ENCODE measurements at regions not wholly inside any gene's neighbourhood (a gene's known extent, or its start where the extent isn't known, plus 50 kb on each side); places are given as distances from the start of the nearest gene placed in this dataset.
A peak's percentile ranks its signal among the peaks of the same experiment; 100 is the strongest.

DNA sequence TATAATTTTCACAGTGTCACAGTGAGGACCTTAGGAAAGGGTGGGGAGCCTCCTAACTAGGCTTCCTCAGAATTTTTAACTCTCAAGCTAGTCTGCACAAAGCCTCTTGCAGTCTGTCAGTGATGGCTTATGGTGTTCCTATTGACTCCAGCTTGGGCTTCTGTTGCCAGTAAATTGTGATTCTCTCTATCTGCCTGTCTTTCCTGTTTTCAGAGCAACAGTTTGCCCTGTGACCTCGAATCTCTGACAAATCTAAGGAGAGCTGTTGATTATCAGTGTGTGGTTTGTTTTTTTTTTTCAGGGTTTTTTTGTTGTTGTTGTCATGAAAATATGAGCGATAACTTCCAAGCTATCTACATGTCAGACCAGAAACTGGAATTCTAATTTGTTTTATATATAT, 423.2 kb upstream of the B3GALT2 start:
- Histone ChIP-seq H3K9ac (ENCODE audit: low read depth, low read length) (no peak overlapping the region), H3K4me1 (ENCODE audit: insufficient read depth, low read length) (no peaks in the 10 kb centered on the region), H3K9me3 (ENCODE audit: insufficient read depth, low read depth, low read length) (no peaks in the 10 kb centered on the region), H3K27ac (ENCODE audit: low read length) (no peak overlapping the region), H3K4me3 (ENCODE audit: low read length) (no peak overlapping the region), H3K27me3 (ENCODE audit: insufficient read depth, low read length) (no peaks in the 10 kb centered on the region), H3K36me3 (ENCODE audit: insufficient read depth, low read depth, low read length) (no peaks in the 10 kb centered on the region)

DNA sequence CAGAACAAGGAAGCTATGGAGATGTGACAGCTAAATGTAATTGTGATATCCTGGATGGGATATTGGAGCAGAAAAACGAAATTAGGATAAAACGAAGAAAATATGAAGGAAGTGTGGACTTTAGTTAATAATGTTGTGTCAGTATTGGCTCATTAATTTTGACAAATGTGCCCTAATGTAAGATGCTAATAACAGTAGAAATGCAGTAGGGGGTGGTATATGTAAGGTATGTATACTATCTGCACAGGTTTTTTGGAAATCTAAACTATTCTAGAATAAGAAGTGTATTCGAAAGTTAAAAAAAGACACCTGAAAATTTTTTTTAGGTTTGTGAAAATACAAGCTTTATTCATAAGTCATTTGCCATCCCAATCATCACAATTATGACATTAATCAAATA, 421.4 kb upstream of the B3GALT2 start:
- H3K9me3 ChIP-seq (ENCODE audit: insufficient read depth, low read depth, low read length): no peaks in the 10 kb centered on the region
- no peak overlapping the region for H3K4me3 ChIP-seq (ENCODE audit: low read length)
- no peaks in the 10 kb centered on the region for H3K36me3 ChIP-seq (ENCODE audit: insufficient read depth, low read depth, low read length)
- no peak overlapping the region for H3K27ac ChIP-seq (ENCODE audit: low read length)
- peaks cover 12% of the 10 kb centered on the region; the same call in 1 of the 2 replicates for H3K4me1 ChIP-seq (ENCODE audit: insufficient read depth, low read length)
- no peak overlapping the region for H3K9ac ChIP-seq (ENCODE audit: low read depth, low read length)
- H3K27me3 ChIP-seq (ENCODE audit: insufficient read depth, low read length): no peaks in the 10 kb centered on the region

DNA sequence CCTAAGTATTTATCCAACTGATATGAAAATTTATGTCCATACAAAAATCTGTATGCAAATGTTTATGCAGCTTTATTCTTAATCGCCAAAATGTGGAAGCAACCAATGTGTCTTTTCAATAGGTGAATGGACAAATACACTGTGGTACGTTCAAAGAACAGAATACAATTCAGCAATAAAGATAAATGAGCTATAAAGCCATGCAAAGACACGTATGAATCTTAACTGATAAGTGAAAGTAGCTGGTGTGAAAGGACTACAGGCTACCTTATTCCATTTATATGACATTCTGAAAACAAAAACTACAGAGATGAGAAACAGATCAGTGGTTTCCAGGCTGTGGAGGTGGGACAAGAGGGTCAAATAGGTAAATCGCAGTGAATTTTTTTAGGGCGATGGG, 419.6 kb upstream of the B3GALT2 start:
- Histone ChIP-seq H3K36me3 (ENCODE audit: insufficient read depth, low read depth, low read length) (no peaks in the 10 kb centered on the region), H3K4me1 (ENCODE audit: insufficient read depth, low read length) (peaks cover 16% of the 10 kb centered on the region; the same call in 1 of the 2 replicates), H3K9me3 (ENCODE audit: insufficient read depth, low read depth, low read length) (no peaks in the 10 kb centered on the region), H3K27ac (ENCODE audit: low read length) (no peak overlapping the region), H3K9ac (ENCODE audit: low read depth, low read length) (no peak overlapping the region), H3K27me3 (ENCODE audit: insufficient read depth, low read length) (no peaks in the 10 kb centered on the region), H3K4me3 (ENCODE audit: low read length) (no peak overlapping the region)

DNA sequence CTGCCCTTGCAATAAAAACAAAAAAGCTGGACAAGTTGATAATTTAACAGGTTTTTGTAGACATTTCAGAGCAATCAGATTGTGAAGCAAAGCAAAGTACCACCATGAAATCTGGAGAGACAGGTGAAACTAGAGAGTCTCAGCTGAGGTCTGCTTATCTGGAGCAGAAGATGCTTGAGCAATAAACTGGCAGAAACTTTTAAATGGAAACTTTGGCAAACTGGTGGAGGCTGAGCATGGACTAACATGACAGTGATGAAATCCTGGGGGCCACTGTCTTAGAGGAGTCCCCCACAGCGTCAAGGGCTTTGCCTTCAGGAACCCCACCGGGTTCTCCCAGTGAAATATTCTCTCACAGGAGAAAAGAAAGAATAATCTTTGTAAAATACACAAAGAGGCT, 416.3 kb upstream of the B3GALT2 start:
- no peaks in the 10 kb centered on the region for H3K27me3 ChIP-seq (ENCODE audit: insufficient read depth, low read length)
- H3K4me1 ChIP-seq (ENCODE audit: insufficient read depth, low read length): peaks cover 16% of the 10 kb centered on the region; the same call in 1 of the 2 replicates
- no peak overlapping the region for H3K9ac ChIP-seq (ENCODE audit: low read depth, low read length)
- H3K9me3 ChIP-seq (ENCODE audit: insufficient read depth, low read depth, low read length): no peaks in the 10 kb centered on the region
- no peak overlapping the region; the same call in 1 of the 2 replicates for H3K4me3 ChIP-seq (ENCODE audit: low read length)
- no peak overlapping the region for H3K27ac ChIP-seq (ENCODE audit: low read length)
- no peaks in the 10 kb centered on the region for H3K36me3 ChIP-seq (ENCODE audit: insufficient read depth, low read depth, low read length)

DNA sequence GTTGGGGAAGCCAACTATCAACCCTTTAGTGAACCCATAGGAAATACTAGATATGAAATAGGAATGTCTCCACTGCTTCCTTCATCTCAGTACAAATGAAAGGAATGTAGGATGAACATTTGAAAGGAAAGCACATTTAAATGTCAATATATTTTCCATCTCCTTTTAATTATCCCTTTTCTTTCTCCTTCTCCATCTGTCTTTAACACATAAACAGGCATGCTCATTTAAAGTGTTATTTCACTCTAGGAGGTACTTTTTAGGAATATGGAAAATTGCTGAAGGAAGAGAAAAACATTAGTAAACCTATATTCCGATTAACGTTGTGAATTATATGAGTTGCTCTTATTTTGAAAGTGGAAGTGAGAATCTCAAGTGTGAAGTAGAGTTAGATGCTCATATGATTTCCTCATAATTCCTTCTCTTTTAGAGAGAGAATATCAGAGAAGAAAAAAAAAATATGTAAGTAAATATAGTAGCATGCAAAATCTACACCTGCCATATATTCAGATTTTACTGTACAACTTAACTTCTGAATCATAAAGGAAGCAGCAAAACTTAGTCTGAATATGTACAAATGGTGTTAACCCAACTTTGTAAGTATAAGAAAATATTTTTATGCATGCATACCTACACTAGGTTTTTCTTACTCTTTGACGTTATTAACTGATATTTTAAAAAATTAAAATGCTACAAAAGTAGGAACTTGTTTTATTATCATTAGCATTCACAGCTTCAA, 406.9 kb upstream of the B3GALT2 start:
- Histone ChIP-seq H3K36me3 (ENCODE audit: insufficient read depth, low read depth, low read length) (no peaks in the 10 kb centered on the region), H3K27ac (ENCODE audit: low read length) (no peak overlapping the region), H3K4me3 (ENCODE audit: low read length) (peak overlapping the region; percentile 36; the same call in 1 of the 2 replicates), H3K4me1 (ENCODE audit: insufficient read depth, low read length) (peaks cover 50% of the 10 kb centered on the region), H3K9me3 (ENCODE audit: insufficient read depth, low read depth, low read length) (no peaks in the 10 kb centered on the region), H3K9ac (ENCODE audit: low read depth, low read length) (peak overlapping the region; percentile 26; the same call in 1 of the 2 replicates), H3K27me3 (ENCODE audit: insufficient read depth, low read length) (peaks cover 6% of the 10 kb centered on the region; the same call in 1 of the 2 replicates)

DNA sequence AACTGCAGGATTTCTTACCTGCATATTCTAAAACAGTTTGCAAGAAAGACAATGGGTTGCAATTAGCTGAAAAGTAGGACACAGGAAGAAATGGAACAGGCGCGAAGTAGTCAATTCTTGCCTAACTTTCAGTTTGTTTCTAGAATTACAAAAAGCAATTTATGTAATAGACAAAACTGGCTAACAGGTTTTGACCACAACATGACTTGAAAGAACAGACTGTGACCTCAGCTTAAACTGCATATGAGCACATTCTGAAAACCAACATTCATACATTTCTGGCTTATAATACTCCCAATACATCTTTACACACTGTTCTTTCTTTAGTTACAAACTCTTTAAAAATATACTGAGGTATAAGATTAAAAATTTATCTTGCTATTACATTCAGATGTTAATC, 405.9 kb upstream of the B3GALT2 start:
- Histone ChIP-seq H3K36me3 (ENCODE audit: insufficient read depth, low read depth, low read length) (no peaks in the 10 kb centered on the region), H3K27ac (ENCODE audit: low read length) (no peak overlapping the region), H3K4me3 (ENCODE audit: low read length) (peak overlapping the region; percentile 36; the same call in 1 of the 2 replicates), H3K4me1 (ENCODE audit: insufficient read depth, low read length) (peaks cover 56% of the 10 kb centered on the region), H3K9ac (ENCODE audit: low read depth, low read length) (peak overlapping the region; percentile 26; the same call in 1 of the 2 replicates), H3K9me3 (ENCODE audit: insufficient read depth, low read depth, low read length) (no peaks in the 10 kb centered on the region), H3K27me3 (ENCODE audit: insufficient read depth, low read length) (peaks cover 6% of the 10 kb centered on the region; the same call in 1 of the 2 replicates)

DNA sequence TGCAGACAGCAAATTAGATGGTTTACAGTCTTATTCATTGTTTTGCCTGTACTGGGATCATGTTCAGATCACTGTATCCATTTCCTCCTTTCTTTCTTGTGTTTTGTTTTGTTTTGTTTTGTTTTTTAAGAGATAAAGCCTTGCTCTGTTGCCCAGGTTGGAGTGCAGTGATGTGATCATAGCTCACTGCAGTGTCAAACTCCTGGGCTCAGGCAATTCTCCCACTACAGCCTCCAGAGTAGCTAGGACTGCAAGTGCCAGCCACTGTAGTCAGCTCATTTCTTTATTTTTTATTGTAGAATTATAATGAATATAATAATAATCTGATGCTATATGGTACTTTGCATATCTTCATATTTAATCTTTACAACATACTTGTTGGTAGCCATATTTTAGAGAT, 403.7 kb upstream of the B3GALT2 start:
- H3K36me3 ChIP-seq (ENCODE audit: insufficient read depth, low read depth, low read length): no peaks in the 10 kb centered on the region
- peaks cover 6% of the 10 kb centered on the region; the same call in 1 of the 2 replicates for H3K27me3 ChIP-seq (ENCODE audit: insufficient read depth, low read length)
- no peak overlapping the region for H3K27ac ChIP-seq (ENCODE audit: low read length)
- no peaks in the 10 kb centered on the region for H3K9me3 ChIP-seq (ENCODE audit: insufficient read depth, low read depth, low read length)
- H3K4me3 ChIP-seq (ENCODE audit: low read length): no peak overlapping the region
- H3K4me1 ChIP-seq (ENCODE audit: insufficient read depth, low read length): peaks cover 53% of the 10 kb centered on the region
- H3K9ac ChIP-seq (ENCODE audit: low read depth, low read length): no peak overlapping the region

DNA sequence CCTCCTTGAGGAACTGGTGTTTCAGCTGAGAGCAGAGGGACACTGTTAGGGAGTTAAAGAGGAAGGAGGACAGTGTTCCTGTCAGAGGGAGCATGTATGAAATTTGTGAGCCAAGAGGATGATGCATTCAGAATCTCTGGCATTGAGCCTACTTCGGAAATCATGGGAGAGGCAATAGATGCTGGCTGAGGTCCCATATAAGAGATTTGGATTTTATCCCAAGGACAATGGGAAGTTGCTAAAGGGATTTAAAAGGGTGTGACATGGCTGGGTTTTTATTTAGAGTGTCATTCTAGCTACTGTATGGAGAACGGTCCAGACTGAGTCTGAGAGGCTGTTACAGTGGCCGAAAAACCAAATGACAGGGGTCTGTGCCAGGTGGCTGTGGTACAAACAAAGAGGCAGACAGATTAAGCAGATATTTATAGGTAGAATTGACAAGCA, 403.2 kb upstream of the B3GALT2 start:
- H3K4me3 ChIP-seq (ENCODE audit: low read length): no peak overlapping the region
- peaks cover 6% of the 10 kb centered on the region; the same call in 1 of the 2 replicates for H3K27me3 ChIP-seq (ENCODE audit: insufficient read depth, low read length)
- no peak overlapping the region for H3K9ac ChIP-seq (ENCODE audit: low read depth, low read length)
- no peaks in the 10 kb centered on the region for H3K36me3 ChIP-seq (ENCODE audit: insufficient read depth, low read depth, low read length)
- no peak overlapping the region for H3K27ac ChIP-seq (ENCODE audit: low read length)
- H3K4me1 ChIP-seq (ENCODE audit: insufficient read depth, low read length): peaks cover 53% of the 10 kb centered on the region
- no peaks in the 10 kb centered on the region for H3K9me3 ChIP-seq (ENCODE audit: insufficient read depth, low read depth, low read length)

DNA sequence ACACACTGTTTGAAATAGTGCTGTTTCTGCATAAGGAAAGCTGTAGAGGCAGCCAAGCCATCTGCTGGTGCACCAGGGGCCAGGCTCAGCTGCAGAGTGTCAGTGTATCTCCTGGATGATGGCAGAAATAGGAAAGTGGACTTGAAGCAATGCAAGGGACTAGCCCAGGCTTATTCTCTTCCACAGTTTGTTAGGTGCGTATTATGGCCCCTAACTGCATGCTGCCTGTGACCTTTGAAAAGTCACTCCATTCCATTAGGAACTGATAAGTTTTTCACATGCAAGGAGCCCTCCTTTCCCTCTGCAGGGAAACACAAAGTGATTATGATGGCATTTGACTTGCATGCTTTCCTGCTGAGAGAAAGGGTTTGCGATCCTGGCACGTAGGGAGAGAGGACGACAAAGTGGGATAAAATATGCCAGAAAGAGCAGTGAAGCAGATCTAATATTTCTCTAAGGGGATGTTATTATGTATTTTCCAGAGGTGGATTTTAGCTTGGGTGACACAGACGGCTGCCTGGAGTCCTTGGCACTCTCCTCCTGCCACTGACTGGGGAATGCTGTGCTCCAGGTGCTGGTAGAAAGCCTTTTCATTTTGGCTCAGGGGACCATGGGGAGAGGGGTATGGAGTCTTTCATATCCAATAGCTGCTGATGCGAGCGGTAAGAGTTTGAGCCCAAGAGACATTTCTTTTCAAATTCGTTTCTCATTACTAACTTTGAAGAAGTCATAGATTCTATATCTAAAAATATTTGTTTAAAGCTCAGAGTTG, 402.1 kb upstream of the B3GALT2 start:
- H3K4me1 ChIP-seq (ENCODE audit: insufficient read depth, low read length): peaks cover 44% of the 10 kb centered on the region
- H3K9ac ChIP-seq (ENCODE audit: low read depth, low read length): 0 out of 2 replicates have a peak overlapping the region, but pooled peaks have one; percentile 12
- H3K27ac ChIP-seq (ENCODE audit: low read length): no peak overlapping the region
- peak overlapping the region; percentile 57 for H3K4me3 ChIP-seq (ENCODE audit: low read length)
- H3K9me3 ChIP-seq (ENCODE audit: insufficient read depth, low read depth, low read length): no peaks in the 10 kb centered on the region
- no peaks in the 10 kb centered on the region for H3K36me3 ChIP-seq (ENCODE audit: insufficient read depth, low read depth, low read length)
- H3K27me3 ChIP-seq (ENCODE audit: insufficient read depth, low read length): peaks cover 6% of the 10 kb centered on the region; the same call in 1 of the 2 replicates

DNA sequence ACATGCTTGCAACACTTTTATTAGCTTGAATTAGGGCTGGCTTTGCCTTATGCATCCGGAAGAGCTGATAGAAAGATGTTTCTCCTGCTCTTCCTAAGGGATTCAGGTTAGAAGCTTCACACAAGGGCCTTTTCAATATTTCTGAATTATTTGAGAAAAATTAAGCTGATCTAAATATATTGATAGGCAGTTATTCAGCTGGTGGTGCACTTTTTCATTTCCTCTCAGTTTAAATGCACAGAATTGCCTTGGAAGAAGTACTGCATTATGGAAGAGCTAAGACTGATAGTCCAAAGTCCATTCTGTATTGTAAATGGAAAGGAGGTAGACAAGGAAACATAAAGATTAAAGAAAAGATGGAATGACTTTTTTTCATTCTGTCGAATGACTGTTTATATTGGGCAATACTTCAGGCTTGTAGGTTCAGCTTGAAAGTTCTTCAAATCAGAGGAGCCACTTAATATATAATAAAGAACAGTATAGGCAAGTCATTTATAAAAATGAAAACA, 398.4 kb upstream of the B3GALT2 start:
- no peaks in the 10 kb centered on the region for H3K36me3 ChIP-seq (ENCODE audit: insufficient read depth, low read depth, low read length)
- H3K9me3 ChIP-seq (ENCODE audit: insufficient read depth, low read depth, low read length): no peaks in the 10 kb centered on the region
- no peak overlapping the region for H3K9ac ChIP-seq (ENCODE audit: low read depth, low read length)
- no peak overlapping the region for H3K4me3 ChIP-seq (ENCODE audit: low read length)
- H3K4me1 ChIP-seq (ENCODE audit: insufficient read depth, low read length): peaks cover 20% of the 10 kb centered on the region
- H3K27me3 ChIP-seq (ENCODE audit: insufficient read depth, low read length): peaks cover 2% of the 10 kb centered on the region; the same call in 1 of the 2 replicates
- no peak overlapping the region for H3K27ac ChIP-seq (ENCODE audit: low read length)

DNA sequence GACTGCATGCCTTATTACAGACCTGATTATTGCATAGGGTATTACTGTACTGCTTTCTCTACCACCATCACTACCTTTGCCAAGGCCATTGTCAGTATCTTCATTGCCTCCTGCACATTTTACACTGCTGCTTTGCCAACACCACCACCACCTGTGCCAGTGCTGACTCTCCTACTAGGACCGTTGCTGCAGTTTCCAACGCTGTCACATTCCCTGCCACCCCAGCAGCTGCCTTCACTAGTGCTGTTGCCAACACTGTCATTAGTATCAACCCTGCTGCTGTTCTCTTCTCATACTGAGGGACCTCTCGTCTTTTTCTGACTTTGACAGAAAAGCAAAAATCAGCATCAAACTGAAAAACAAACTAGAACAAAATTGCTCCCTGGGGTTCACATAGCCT, 394.9 kb upstream of the B3GALT2 start:
- H3K27ac ChIP-seq (ENCODE audit: low read length): no peak overlapping the region

More for the DNA sequence above, 394.9 kb upstream of the B3GALT2 start:
- Histone ChIP-seq H3K36me3 (ENCODE audit: insufficient read depth, low read depth, low read length) (no peaks in the 10 kb centered on the region), H3K27me3 (ENCODE audit: insufficient read depth, low read length) (no peaks in the 10 kb centered on the region), H3K4me3 (ENCODE audit: low read length) (no peak overlapping the region), H3K9ac (ENCODE audit: low read depth, low read length) (no peak overlapping the region), H3K9me3 (ENCODE audit: insufficient read depth, low read depth, low read length) (no peaks in the 10 kb centered on the region), H3K4me1 (ENCODE audit: insufficient read depth, low read length) (no peaks in the 10 kb centered on the region)
